ENCODE measurements at regions not wholly inside any gene's neighbourhood (a gene's known extent, or its start where the extent isn't known, plus 50 kb on each side); places are given as distances from the start of the nearest gene placed in this dataset.

- no peak for DNase-seq
These were observed 224.8 kb upstream of the LYZL1 start for GRCh38 chr10:29063806-29064644.

- no peak for DNase-seq
These were observed 224.2 kb upstream of the LYZL1 start for GRCh38 chr10:29064680-29065079.

DNA sequence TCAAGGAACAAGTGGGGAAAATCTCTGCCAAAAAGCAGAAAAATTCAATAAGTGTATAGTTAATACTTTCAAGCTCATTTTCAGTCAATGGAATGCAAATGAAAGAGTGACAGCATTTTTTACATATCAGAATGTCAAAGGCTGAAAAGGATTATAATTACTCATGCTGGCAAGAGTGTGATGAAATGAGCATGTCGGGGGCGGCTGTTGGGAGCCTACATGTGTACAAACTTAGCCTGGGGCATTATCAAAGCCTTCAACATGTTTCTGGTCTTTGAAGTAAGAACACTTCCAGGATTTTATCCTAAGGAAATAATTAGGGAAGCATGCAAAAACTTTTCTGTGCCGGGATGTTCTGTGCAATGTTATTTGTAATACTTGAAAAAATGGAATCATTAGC, 221.7 kb upstream of the LYZL1 start:
- DNase-seq = peak in 1 of 56 donors; percentile 1

DNA sequence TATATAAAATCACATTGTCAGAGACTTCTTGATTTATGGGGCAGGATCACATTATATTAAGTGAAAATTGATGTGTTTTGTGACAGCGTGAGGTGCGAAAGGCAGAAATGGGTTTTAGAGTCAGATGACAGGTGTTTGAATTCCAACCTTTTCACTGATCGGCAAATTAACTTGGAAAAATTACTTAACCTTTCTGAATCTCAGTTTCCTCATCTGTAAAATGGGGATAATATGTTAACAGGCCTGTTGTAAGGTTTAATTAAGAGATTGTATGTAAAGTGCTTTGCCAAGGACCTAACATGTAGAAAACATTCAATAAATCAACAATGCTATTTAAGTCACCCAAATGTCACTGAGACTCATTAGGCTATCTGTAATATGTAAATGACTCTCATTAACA, 221.2 kb upstream of the LYZL1 start:
- no peak for DNase-seq

- no peak for DNase-seq
These were observed 220.6 kb upstream of the LYZL1 start for GRCh38 chr10:29068302-29068701.

DNA sequence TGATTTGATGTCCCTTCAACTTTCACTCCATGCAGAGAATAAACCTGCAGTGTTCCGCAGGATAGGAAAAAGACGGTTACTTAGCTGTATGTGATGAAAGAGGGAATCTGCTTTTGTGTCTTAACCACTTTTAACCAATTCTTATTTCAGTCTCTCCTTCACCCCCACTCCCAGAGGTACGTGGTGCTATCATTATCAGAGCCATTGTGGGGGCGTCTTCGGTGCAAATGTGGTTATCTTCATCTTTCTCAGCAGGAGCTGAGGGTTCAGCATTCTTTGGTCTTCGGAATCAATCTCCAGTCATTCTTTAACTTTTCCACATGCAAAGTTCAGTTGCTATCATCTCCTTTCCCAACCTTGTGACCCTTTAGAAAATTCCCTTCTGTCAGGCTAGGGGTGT, 219.9 kb upstream of the LYZL1 start:
- DNase-seq = no peak

- no peak for DNase-seq
These were observed 218.9 kb upstream of the LYZL1 start for GRCh38 chr10:29069941-29070340.

- DNase-seq = no peak
These were observed 210.0 kb upstream of the LYZL1 start for GRCh38 chr10:29078919-29079318.

DNA sequence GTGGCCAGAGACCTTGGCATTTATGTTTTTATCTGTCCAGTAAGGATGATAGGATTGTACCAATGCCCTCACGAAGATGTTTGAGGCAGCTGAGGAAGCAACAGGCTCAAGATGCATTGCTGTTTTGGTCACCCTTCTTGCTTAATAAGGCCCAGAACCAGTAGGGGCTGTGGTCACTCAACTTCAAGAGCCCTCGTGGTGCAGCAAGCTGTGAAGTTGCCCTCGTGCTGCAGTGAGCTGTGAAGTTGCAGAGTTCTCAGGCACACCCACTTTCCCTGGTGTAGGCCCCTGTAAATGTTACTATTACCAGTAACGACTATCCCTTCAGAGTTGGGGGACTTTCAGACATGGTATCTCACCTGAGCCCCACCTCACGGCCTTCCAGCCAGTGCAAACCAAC, 207.6 kb upstream of the LYZL1 start:
- no peak for DNase-seq

GRCh38 chr10:29081951-29082685, 206.8 kb upstream of the LYZL1 start:
- DNase-seq = peak in 51 of 56 donors; percentile 2 to 82 (median 40)

GRCh38 chr10:29083096-29083495, 205.8 kb upstream of the LYZL1 start:
- DNase-seq = peak in 37 of 56 donors; percentile 1 to 42 (median 15)

GRCh38 chr10:29084681-29085307, 204.1 kb upstream of the LYZL1 start:
- DNase-seq = no peak

- no peak for DNase-seq
These were observed 199.8 kb upstream of the LYZL1 start for GRCh38 chr10:29089091-29089490.

- no peak for DNase-seq
These were observed 192.5 kb upstream of the LYZL1 start for GRCh38 chr10:29096303-29096824.

- DNase-seq = no peak
These were observed 190.4 kb upstream of the LYZL1 start for GRCh38 chr10:29098423-29098822.

GRCh38 chr10:29099001-29099400, 189.9 kb upstream of the LYZL1 start:
- no peak for DNase-seq

- no peak for DNase-seq
These were observed 189.5 kb upstream of the LYZL1 start for GRCh38 chr10:29099415-29099814.

GRCh38 chr10:29100505-29100904, 188.4 kb upstream of the LYZL1 start:
- DNase-seq = no peak

DNA sequence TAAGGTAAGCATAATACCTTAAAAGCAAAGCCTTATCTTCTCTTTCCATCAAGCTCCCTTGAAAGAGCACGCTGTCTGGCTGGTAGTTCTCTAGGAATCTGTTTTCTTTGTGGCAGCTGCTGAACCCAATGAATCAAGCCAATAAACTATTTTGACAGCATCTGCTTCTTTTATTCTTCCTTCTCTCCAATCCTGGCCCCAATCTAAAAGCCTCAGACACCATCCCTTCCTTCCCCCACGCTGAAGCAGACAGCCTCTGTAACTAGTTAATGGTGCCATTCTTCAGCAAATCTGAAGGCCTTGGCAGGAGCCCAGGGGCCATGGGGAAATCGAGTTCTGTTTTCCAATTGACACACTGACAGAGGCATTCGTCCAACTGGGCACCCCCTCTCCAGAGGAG, 186.6 kb upstream of the LYZL1 start:
- DNase-seq = peak in 32 of 56 donors; percentile 0 to 69 (median 12)

DNA sequence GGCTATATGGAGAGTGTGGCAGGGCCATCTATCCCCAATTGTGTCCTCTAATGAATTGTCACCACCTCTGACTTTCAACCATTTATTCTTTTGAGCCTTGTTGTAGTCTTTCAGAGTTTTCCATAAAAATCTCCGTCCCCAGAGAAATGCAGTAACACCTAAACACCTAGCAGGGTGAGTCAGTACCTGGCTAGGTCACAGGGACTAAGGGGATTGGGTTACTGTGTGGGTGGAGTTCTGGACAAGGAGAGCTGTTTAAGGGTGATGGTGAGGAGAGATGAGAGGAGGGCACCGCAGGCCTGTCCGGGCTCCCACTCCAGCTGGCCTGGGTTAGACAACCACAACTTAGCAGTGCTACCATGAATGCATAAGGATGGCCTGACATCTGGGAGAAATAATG, 186.2 kb upstream of the LYZL1 start:
- DNase-seq = no peak

- no peak for DNase-seq
These were observed 184.0 kb upstream of the LYZL1 start for GRCh38 chr10:29104661-29105399.
